ENCODE measurements at regions not wholly inside any gene's neighbourhood (a gene's known extent, or its start where the extent isn't known, plus 50 kb on each side); places are given as distances from the start of the nearest gene placed in this dataset.
"Not testable (repeated sequence)": the region's sequence is repeated elsewhere in the genome, so short reads cannot be mapped to it uniquely, and the experiment has no call there.

DNA sequence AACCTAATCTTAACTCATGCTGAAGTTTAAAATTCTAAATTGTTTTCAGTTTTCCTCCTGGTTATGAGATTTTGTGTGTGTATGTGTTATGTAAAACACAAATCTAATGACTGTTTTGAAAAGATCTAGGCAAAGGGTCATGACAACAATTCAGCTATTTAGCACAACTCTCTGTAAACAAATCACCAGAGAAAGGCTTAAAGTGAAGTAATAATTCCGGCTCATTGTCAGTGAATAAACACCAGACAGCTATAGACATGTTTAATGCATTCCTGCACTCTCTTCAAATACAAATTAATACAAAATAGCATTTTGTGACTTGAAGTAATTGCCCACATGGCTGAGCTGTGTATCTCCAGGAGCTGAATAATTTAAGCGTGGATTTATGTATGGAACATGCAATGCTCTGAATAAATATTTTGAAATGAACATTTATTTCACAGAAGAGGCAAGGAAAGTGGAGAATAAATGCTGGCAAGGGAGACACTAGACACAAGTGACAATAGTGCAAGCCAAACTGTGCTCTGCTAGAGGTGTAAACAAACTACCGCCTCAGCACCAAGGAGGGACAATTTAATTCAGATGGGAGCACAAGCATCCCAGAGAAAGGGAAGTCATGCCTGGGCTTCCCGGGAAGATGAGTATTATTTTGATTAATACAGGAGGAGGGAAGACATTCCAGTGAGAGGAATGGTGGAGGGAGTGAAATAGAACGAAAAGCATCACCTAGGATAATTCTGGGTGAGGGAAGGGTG is 133.6 kb upstream of the XPO1 start:
- no peak for DNase-seq

DNA sequence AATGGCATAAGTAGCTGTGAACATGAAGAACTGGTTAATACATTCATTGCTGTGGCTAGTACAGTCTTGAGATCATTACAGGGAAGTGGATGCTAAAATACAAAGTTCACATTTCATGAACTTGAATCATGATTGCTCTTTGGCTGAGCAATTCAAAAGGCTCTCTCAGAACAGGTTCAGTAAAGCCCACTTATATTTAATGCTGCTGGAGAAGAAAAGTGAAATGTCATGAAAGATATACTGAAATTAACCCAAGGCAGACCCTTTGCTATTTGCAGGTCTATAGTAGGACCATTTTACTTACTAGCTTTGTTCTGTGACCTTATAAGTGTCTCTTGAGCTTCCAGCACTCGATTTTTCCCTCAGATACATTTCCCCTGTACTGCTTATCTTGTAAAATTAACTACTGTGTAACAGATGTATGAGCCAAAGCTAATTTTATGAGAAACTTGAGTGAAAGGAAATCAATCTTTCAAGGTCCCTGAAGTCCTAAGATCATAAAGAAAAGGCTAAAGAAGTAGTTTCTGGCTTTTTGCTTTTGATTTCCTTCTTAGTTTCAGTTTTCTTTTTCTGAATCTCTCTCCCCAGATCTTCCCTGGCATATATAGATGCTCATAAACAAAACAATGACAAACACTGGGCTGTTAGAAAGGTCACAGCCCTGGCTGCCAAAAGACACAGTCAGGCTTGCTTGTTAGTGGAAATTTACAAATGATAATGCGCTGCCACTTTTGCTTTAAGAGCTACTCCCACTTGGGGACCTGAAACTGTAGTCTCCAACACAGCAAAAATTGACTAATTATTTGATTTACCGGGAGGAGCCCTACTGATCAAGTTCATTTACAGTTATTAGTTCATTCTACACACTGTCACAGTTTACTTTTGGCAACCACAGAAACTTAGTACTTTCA is 132.7 kb upstream of the XPO1 start:
- no peak for DNase-seq

DNA sequence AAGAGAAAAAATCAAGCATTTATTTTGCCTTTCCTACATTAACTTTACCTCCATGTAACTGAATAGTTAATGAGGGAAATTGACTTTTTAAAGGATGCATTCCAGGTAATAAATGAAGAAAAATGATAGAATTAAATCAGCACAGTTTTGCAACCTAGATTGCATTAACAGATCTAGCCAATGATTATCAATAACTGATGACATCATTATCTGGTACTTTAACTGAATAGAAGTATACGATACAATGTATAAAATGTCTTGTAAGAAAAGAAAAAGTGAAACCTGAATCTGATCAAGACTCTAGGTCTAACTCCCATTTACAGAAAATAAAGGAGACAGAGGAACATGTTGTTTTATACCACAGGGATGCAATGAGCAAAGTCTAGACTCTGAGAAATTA is 126.0 kb upstream of the XPO1 start:
- no peak for DNase-seq

DNA sequence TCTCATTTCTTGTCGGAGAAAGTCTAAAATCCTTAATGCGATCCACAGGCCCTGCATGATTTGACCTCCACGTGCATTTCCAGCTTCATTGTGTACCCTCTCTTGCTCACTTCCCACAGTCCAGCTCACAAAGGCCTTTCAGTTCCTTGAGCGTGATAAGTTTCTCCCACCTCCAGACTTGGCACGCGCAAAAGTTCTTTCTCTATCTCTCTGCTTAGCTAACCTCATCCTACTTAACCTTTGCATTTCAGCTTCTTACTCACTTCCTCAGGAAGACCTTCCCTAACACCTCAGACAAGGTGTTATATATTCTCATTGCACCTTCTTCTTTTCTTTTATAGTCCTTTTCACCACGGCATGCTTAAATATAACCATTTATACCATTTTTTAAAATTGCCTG is 124.8 kb upstream of the XPO1 start:
- DNase-seq, result no peak

DNA sequence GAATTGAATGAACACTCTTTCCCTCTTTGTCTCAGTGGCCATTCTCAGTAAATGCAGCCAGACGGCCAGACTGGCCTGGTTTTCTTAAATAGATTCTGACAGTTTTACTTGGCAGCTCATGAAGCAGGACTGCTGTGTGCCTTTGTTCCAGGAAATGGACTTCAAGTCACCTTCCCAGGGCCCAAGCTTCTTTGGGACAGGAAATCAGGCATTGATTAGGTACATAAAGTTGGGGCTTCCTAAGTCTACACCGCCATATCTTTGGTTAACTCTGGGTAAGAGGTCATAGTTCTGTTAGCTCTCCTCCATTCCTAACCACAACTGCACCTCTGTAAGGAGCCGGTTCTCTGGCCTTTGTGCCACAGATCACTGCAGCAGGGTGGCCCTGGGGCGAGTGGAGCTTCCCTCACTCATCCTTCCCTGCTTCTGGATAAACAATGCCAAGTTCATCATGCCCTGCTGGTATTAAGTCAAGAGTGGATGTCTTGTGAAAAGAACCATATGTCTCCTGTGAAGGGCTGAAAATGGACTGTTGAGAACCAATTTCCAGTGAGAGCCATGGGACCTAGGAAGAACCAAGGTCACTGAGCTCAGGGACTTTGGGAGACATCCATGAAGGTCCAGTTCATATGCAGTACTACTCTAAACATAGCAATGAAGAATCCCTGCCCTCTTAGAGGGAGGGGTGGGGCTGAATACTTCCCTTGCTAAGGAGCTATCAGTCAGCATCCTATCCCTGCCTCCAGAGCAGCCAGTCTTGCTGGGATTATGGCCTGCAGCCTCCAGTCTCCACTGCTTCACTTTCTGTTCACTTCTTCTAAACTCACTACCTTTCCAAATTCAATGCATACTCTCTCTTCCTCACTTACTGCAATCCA is 122.6 kb upstream of the XPO1 start:
- DNase-seq, result no peak

- DNase-seq, result no peak
Measured at GRCh38 chr2:61658841-61659780, 121.0 kb upstream of the XPO1 start.

DNA sequence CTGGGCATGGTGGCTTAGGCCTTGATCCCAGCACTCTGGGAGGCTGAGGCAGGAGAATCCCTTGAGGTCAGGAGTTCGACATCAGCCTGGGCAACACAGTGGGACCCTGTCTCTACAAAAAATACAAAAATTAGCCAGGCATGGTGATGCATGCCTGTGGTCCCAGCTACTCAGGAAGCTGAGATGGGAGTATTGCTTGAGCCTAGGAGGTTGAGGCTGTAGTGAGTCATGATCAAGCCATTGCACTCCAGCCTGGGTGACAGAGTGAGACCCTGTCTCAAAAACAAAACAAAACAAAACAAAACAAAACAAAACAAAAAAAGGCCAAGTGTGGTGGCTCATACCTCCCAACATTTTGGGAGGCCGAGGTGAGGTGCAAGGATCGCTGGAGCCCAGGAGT is 111.8 kb upstream of the XPO1 start:
- DNase-seq, result not testable (repeated sequence)

- DNase-seq, result no peak
Measured at GRCh38 chr2:61649021-61649420, 110.9 kb upstream of the XPO1 start.

DNA sequence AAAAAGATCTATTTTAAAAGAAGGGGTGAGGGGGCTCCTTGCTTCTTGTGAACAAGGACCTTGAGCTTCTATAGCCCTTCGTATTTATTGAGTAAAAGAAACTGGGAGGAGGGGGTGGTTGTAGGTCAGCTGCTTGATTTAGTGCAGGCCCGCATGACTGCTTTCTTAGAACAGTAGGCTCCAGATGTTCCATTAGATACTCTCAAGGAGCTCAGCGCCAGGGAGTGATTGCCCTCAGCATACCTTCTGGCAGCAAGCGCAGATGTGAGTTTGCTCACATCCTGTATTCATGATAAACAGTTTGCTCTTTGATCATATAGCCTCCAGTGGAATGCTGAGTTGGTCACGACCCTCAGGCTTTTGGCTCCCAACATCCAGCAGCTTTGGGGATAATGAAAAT is 108.9 kb upstream of the XPO1 start:
- no peak for DNase-seq

DNA sequence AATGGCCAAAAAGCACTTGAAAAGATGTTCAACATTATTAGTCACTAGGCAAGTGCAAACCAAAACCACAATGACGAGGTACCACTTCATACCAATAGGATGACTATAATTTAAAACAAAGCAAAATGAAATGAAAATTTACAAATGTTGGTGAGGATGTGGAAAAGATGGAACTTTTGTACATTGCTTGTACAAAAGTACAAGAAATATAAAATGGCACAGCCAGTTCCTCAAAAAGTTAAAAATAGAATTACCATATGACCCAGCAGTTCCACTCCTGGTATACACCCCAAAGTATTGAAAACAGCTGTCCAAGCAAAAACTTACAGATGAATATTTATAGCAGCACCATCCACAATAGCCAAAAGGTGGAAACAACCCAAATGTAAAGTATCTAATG is 107.8 kb upstream of the XPO1 start:
- DNase-seq, result no peak

- not testable (repeated sequence) for DNase-seq
Measured at GRCh38 chr2:61643153-61643552, 105.0 kb upstream of the XPO1 start.

GRCh38 chr2:61640406-61640805 is 102.2 kb upstream of the XPO1 start:
- no peak for DNase-seq

- DNase-seq, result no peak
Measured at GRCh38 chr2:61639721-61640120, 101.6 kb upstream of the XPO1 start.

GRCh38 chr2:61636686-61637085 is 98.5 kb upstream of the XPO1 start:
- DNase-seq, result no peak

GRCh38 chr2:61634512-61634911 is 96.4 kb upstream of the XPO1 start:
- no peak for DNase-seq

DNA sequence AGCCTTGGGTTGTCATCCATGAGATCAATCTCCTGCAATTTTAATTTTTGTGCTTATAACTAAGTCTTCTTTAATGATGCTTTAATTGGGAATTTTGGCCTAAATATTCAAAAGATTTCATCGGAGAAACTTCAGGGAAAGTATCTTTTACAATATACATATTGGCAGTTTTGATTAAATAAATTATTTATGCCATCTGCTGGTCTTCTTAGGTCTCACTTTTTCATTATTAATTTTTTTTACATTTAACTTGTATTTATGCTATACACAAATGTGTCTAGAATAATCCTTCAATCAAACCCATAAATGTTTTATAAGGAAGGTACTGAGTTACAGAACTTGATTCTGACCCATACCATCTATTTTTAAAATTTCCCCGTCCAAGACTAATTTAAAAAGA is 95.1 kb upstream of the XPO1 start:
- DNase-seq, result no peak

DNA sequence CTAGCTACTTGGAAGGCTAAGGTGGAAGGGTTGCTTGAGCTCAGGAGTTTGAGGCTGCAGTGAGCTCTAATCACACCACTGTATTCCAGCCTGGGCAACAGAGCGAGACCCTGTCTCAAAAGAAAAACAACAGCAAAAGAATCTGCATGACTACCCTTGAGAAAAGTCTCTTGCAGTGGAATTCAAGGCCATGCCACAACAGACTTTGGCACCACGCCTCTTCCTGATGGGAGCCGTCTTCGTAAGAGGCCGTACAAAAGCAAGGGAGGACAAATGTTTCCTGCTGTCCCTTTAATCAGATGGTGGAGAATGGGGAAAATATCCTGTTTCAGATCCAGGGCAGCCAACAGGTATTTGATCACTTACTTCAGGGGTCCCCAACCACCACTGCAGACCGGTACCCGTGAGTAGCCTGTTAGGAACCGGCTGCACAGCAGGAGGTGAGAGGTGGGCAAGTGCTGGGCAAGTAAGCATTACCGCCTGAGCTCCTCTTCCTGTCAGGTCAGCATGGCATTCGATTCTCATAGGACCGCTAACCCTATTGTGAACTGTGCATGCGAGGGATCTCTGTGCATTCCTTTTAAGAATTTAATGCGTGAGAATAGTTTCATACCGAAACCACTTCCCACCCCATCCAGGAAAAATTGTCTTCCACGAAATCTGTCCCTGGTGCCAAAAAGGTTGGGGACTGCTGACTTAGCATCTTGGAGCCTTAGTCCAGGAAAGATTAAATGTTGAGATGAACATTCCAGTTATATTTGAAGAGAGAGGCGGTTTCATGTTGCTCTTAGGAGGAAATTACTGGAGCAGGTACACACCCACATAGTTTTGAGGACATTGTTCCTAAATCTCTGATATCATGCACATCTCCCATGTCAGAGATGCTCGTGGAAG is 94.4 kb upstream of the XPO1 start:
- no peak for DNase-seq

- DNase-seq, result no peak
Measured at GRCh38 chr2:61631321-61631720, 93.2 kb upstream of the XPO1 start.

DNA sequence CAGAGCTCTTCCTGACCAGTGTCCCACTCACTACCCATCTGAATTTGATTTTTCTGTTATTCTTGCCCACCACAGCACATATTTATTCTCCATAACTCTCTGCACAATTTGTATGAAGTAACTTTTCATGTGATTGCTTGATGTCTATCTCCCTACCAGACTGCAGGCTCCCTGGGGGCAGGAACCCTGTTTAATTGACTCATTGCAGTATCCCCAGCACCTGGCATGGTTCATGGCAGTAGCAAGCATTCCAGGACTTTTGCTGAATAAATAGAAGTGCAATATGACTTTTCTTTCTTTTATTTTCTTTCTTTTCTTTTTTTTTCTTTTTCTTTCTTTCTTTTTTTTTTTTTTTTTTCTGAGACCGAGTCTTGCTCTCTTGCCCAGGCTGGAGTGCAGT is 88.7 kb upstream of the XPO1 start:
- no peak for DNase-seq

DNA sequence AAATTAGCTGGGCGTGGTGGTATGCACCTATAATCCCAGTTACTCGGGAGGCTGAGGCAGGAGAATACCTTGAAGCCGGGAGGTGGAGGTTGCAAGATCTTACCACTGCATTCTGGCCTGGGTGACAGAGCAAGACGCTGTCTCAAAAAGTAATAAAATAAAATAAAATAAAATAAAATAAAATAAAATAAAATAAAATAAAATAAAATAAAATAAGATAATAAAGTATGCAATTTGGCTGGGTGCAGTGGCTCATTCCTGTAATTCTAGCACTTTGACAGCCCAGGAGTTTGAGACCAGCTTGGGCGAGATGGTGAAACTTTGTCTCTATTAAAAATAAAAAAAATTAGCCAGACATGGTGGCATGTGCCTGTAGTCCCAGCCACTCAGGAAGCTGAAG is 85.6 kb upstream of the XPO1 start:
- DNase-seq, result no peak
